Prostate gland (tissue), 2 donors: ENCODE measurements at regions not wholly inside any gene's neighbourhood (a gene's known extent, or its start where the extent isn't known, plus 50 kb on each side); places are given as distances from the start of the nearest gene placed in this dataset.
A peak's percentile ranks its signal among the peaks of the same experiment; 100 is the strongest.
"Not testable (repeated sequence)": the region's sequence is repeated elsewhere in the genome, so short reads cannot be mapped to it uniquely, and the experiment has no call there.

Source experiments
- DNase-seq: peaks from one replicate; pipeline ENCODE4 v3.0.0-alpha.2; 2019; ENCODE audit warnings: low spot score
- H3K27ac ChIP-seq, 2 donors: fragments of 200-600 bp; sonication (generic); 2 replicates each; pipeline ENCODE4 v1.5.1; 2017 to 2019
- H3K27me3 ChIP-seq: fragments of 200-600 bp; sonication (generic); replicated peaks from 2 replicates; pipeline ENCODE4 v1.5.1; 2019; ENCODE audit not compliant: insufficient read depth
- H3K36me3 ChIP-seq, 2 donors: fragments of 200-600 bp; sonication (generic); 1 replicate in 1 of 2; 2 replicates in 1 of 2; pipeline versions ENCODE4 v1.5.1 to v1.8.1; 2017 to 2019
- H3K4me1 ChIP-seq: fragments of 200-600 bp; sonication (generic); replicated peaks from 2 replicates; pipeline ENCODE4 v1.5.1; 2019
- H3K4me3 ChIP-seq, 2 donors: fragments of 200-600 bp; sonication (generic); 2 replicates each; pipeline ENCODE4 v1.5.1; 2017 to 2019
- H3K9me3 ChIP-seq: fragments of 200-600 bp; sonication (generic); 2 replicates; pipeline ENCODE4 v1.5.1; 2017
- POLR2A ChIP-seq: fragments of 450-650 bp; IDR thresholded peaks from one replicate; pipeline ENCODE4 v1.6.1; 2016; ENCODE audit warnings: antibody characterized with exemption, mild to moderate bottlenecking
- POLR2AphosphoS5 ChIP-seq: sonication (generic); formaldehyde crosslinking; IDR thresholded peaks from one replicate; pipeline ENCODE4 v1.6.1; 2017; ENCODE audit warnings: antibody characterized with exemption
- WGBS: methylation state at CpG from one replicate; pipeline ENCODE4 v1.1.5; 2018; 5-methylcytosine and 5-hydroxymethylcytosine counted together
- intact Hi-C: fragments of 100-400 bp; cut with DNase I; formaldehyde crosslinking; loops from one replicate; pipeline ENCODE4 v1.14.2; 2022
- TF ChIP-seq, protein P1 (sequence below), 4 experiments: fragments of 200-600 bp in 2 of 4; fragments of 450-650 bp in 2 of 4; sonication (generic) in 2 of 4; IDR thresholded peaks; 1 replicate in 3 of 4; 2 replicates in 1 of 4; pipeline ENCODE4 v1.5.1; 2016 to 2019; ENCODE audit warnings: antibody characterized with exemption in 4 of 4, mild to moderate bottlenecking in 2 of 4, moderate library complexity in 2 of 4

DNA sequence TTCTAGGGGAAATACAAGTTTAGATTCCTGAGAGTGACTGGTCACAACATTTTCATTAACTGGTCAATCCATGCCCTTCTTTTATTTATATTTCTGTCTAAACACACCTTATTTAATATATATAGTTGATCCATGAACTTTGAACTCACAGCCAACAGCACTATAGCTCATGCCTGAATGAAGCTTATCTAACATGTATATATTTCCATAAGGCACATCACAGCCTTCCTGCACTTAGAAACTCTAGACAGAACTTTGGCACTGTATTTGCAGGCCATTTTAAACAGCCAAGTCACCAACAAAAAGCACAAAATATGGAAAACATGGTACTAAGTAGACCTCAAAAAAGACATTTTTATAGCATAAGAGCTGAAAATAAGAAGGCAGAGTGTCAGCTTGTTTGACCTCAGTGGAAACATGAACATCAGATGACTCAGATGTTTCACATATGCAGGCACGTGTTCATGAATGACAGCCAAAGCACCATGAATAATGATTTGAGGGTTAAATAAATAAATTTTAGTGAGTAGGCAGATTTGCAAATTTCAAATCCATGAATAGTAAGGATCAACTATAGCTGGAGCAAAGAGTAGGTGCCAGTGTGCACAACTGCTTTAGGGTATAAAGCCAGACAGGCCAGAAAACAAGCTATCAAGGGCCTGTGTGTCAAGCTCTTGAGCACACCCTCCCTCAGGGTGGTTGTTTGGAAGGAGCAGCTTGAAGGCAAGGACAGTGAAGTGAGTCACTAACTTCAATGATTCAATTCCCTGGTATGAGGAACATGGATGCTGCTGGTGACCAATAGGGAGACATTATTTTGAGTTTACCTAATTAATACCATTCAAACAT lies 88.9 kb upstream of the NT5E start:
- Histone ChIP-seq H3K36me3 (no peaks in the 10 kb centered on the region), H3K27ac (no peak overlapping the region), H3K27me3 (no peaks in the 10 kb centered on the region), H3K4me1 (no peaks in the 10 kb centered on the region), H3K4me3 (no peak overlapping the region), H3K9me3 (no peaks in the 10 kb centered on the region)
- 30% methylated on average over 1 of the region's 1 CpG for WGBS
- intact Hi-C loops, result no loop called here
- TF ChIP-seq POLR2A (no peak), POLR2AphosphoS5 (no peak)
- TF ChIP-seq, protein P1, sequence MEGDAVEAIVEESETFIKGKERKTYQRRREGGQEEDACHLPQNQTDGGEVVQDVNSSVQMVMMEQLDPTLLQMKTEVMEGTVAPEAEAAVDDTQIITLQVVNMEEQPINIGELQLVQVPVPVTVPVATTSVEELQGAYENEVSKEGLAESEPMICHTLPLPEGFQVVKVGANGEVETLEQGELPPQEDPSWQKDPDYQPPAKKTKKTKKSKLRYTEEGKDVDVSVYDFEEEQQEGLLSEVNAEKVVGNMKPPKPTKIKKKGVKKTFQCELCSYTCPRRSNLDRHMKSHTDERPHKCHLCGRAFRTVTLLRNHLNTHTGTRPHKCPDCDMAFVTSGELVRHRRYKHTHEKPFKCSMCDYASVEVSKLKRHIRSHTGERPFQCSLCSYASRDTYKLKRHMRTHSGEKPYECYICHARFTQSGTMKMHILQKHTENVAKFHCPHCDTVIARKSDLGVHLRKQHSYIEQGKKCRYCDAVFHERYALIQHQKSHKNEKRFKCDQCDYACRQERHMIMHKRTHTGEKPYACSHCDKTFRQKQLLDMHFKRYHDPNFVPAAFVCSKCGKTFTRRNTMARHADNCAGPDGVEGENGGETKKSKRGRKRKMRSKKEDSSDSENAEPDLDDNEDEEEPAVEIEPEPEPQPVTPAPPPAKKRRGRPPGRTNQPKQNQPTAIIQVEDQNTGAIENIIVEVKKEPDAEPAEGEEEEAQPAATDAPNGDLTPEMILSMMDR (IDR thresholded peaks at IDR 0.05), result no peak
- DNase-seq, result no peak

- 27% methylated on average over 1 of the region's 1 CpG for WGBS
- Histone ChIP-seq H3K4me3 (no peak overlapping the region), H3K27me3 (no peaks in the 10 kb centered on the region), H3K27ac (no peak overlapping the region), H3K36me3 (no peaks in the 10 kb centered on the region), H3K9me3 (no peaks in the 10 kb centered on the region), H3K4me1 (no peaks in the 10 kb centered on the region)
- no peak for TF ChIP-seq POLR2A
- TF ChIP-seq, protein P1 (IDR thresholded peaks at IDR 0.05), result no peak
- TF ChIP-seq POLR2AphosphoS5, result no peak
- no peak for DNase-seq
- intact Hi-C loops, result loop anchor here (10.0 kb wide), 1 partner anchor 177 kb away; no protein-coding TSS in a partner anchor
Observed at GRCh38 chr6:85357651-85358050, 92.2 kb upstream of the NT5E start.

DNA sequence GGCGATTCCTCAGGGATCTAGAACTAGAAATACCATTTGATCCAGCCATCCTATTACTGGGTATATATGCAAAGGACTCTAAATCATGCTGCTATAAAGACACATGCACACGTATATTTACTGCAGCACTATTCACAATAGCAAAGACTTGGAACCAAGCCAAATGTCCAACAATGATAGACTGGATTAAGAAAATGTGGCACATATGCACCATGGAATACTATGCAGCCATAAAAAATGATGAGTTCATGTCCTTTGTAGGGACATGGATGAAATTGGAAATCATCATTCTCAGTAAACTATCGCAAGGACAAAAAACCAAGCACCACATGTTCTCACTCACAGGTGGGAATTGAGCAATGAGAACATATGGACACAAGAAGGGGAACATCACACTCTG lies 93.1 kb upstream of the NT5E start:
- WGBS, result 87% methylated on average over 3 of the region's 3 CpGs
- intact Hi-C loops, result loop anchor here (10.0 kb wide), 1 partner anchor 178 kb away; no protein-coding TSS in a partner anchor
- not testable (repeated sequence) for DNase-seq

DNA sequence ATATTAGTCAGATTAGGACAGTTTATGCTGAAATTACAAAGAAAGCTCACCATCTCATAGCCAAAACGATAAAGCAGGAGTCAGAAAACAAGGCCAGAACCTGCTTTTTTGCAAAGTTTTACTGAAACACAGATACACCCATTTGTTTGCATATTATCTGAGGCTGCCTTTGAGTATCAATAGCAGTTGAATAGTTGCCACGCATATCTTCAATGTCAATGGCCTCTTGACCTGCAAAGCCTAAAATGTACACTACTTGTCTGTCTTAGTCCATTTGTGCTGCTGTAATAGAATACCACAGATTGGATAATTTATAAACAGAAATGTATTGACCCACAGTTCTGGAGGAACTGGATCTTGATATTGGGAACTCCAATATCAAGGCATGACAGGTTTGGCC lies 94.1 kb upstream of the NT5E start:
- Histone ChIP-seq H3K9me3 (no peaks in the 10 kb centered on the region), H3K27ac (no peak overlapping the region), H3K27me3 (no peaks in the 10 kb centered on the region), H3K4me1 (no peaks in the 10 kb centered on the region), H3K36me3 (no peaks in the 10 kb centered on the region), H3K4me3 (no peak overlapping the region)
- intact Hi-C loops, result loop anchor here (2.0 to 10.0 kb wide), 2 partner anchors 127 to 179 kb away; no protein-coding TSS in a partner anchor
- TF ChIP-seq POLR2A (no peak), POLR2AphosphoS5 (no peak)
- TF ChIP-seq, protein P1 (IDR thresholded peaks at IDR 0.05), result no peak
- DNase-seq, result no peak
- WGBS, result 64% methylated on average over 2 of the region's 2 CpGs

More for the DNA sequence above, 93.1 kb upstream of the NT5E start:
- H3K27ac ChIP-seq, H3K36me3 ChIP-seq, H3K4me3 ChIP-seq, H3K9me3 ChIP-seq, H3K27me3 ChIP-seq, H3K4me1 ChIP-seq: not testable (repeated sequence)

DNA sequence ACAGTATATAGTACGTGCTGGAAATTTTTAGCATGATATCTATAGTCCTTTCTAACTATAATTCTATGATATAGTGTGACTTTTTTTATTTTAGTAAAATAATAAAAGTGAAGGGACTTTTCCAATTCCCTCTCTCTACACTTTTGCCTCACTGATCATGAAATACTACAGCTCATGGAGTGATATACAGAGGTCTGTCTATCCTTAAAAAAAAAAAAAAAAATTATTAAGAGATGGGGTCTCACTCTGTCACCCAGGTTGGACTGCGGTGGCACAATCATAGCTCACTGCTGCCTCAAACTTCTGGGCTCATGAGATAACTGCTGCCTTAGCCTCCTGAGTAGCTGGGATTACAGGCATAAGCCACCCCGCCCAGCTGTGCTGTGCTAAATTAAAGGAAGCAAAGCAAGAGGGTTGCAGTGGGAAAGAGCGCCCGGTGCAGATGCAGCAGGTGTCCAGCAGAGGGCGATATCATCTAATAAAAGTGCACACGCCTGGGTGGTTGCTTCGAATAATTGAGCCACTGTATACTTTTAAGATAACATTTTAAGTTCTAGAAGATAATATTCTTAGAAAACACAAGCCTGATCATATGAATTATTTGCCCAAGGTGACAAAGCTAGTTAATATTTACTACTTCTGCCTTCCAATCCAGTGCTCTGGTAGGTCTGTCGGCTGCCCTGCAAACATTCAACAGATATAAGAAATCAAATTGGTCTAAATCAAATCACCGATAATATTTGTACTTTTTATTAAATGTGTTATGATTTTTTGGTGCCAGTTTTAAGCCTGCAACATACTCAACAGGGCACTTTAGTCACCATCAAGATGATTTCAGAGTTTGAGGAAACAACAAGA lies 94.9 kb upstream of the NT5E start:
- Histone ChIP-seq H3K9me3 (no peaks in the 10 kb centered on the region), H3K36me3 (no peaks in the 10 kb centered on the region), H3K27ac (no peak overlapping the region), H3K27me3 (no peaks in the 10 kb centered on the region), H3K4me1 (no peaks in the 10 kb centered on the region), H3K4me3 (no peak overlapping the region)
- 27% methylated on average over 10 of the region's 10 CpGs for WGBS
- peak; percentile 61 for DNase-seq
- TF ChIP-seq, protein P1 (IDR thresholded peaks at IDR 0.05), result peak; percentile 85 to 92 (median 91)
- no peak for TF ChIP-seq POLR2A
- no peak for TF ChIP-seq POLR2AphosphoS5
- intact Hi-C loops, result loop anchor here (2.0 to 10.0 kb wide), 2 partner anchors 128 to 180 kb away; no protein-coding TSS in a partner anchor
